ENCODE measurements at regions not wholly inside any gene's neighbourhood (a gene's known extent, or its start where the extent isn't known, plus 50 kb on each side); places are given as distances from the start of the nearest gene placed in this dataset.

DNA sequence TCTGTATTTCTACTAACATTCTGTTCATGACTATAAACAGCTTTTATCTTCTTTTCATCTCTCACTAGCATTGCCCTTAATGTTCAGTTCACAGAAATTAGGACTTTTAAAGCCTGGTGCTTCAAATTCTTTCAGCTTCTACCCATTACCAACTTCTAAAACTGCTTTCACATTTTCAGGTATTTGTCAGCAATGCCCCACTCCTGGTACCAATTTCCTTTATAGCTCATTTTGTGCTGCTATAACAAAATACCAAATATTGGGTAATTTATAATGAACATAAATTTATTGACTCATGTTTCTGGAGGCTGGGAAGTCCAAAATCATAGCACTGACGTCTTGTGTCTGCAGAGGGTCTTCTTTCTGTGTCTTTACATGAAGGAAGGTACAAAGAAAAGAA lies 753.1 kb upstream of the CCDC54 start:
- H3K9me2 ChIP-seq (replicated peaks; ENCODE audit: insufficient read depth), result no peaks in the 10 kb centered on the region
- H2AFZ ChIP-seq, result no peak overlapping the region
- H4K20me1 ChIP-seq (ENCODE audit: insufficient read depth, poor library complexity, severe bottlenecking), result no peaks in the 10 kb centered on the region
- no peak overlapping the region for H3K4me2 ChIP-seq
- no peak for DNase-seq (ENCODE audit: low spot score)
- H3K4me1 ChIP-seq (ENCODE audit: insufficient read depth), result no peaks in the 10 kb centered on the region
- 96% methylated on average over 1 of the region's 1 CpG for WGBS (ENCODE audit: low lambda C conversion rate, missing lambda C conversion rate)
- no peaks in the 10 kb centered on the region for H3K36me3 ChIP-seq (replicated peaks; ENCODE audit: insufficient read depth, low read depth)
- TF ChIP-seq, protein P1, sequence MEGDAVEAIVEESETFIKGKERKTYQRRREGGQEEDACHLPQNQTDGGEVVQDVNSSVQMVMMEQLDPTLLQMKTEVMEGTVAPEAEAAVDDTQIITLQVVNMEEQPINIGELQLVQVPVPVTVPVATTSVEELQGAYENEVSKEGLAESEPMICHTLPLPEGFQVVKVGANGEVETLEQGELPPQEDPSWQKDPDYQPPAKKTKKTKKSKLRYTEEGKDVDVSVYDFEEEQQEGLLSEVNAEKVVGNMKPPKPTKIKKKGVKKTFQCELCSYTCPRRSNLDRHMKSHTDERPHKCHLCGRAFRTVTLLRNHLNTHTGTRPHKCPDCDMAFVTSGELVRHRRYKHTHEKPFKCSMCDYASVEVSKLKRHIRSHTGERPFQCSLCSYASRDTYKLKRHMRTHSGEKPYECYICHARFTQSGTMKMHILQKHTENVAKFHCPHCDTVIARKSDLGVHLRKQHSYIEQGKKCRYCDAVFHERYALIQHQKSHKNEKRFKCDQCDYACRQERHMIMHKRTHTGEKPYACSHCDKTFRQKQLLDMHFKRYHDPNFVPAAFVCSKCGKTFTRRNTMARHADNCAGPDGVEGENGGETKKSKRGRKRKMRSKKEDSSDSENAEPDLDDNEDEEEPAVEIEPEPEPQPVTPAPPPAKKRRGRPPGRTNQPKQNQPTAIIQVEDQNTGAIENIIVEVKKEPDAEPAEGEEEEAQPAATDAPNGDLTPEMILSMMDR (IDR thresholded peaks at IDR 0.05; ENCODE audit: poor library complexity), result no peak
- no peak for TF ChIP-seq EZH2phosphoT487 (IDR thresholded peaks at IDR 0.05; ENCODE audit: low read depth, severe bottlenecking, unreplicated experiment)
- TF ChIP-seq EZH2 (IDR thresholded peaks at IDR 0.05; ENCODE audit: borderline replicate concordance), result no peak
- no peak overlapping the region for H3K27ac ChIP-seq
- no peaks in the 10 kb centered on the region for H3K9me3 ChIP-seq (ENCODE audit: low read depth)
- H3K27me3 ChIP-seq, result no peaks in the 10 kb centered on the region
- no peaks in the 10 kb centered on the region for H3K79me2 ChIP-seq
- H3K4me3 ChIP-seq, result no peak overlapping the region

DNA sequence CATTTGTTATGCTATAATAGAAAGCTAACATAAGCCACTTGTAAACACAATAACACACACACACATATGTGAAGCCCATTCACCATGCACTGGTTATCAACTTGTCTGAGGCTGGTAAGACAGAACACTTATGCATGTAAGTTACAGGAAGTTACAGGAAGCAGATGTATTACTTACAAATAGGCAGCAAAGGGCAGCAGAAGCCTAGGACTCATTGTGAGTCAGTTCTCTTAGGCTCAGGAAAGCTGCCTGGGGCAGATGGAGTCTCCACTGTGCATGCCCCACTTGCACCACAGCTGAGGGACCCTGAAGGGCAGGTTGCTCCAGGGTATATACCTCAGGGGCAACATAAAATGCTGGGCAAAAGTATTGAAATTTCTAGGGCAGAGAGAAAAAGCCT lies 748.8 kb upstream of the CCDC54 start:
- Histone ChIP-seq H3K4me2 (no peak overlapping the region), H3K4me3 (no peak overlapping the region)
- DNase-seq (ENCODE audit: low spot score), result peak; percentile 39

GRCh38 chr3:106629215-106629832 lies 747.9 kb upstream of the CCDC54 start:
- no peaks in the 10 kb centered on the region for H4K20me1 ChIP-seq (ENCODE audit: insufficient read depth, poor library complexity, severe bottlenecking)
- H3K4me2 ChIP-seq, result no peak overlapping the region
- DNase-seq (ENCODE audit: low spot score), result no peak
- WGBS (ENCODE audit: low lambda C conversion rate, missing lambda C conversion rate), result 22% methylated on average over 2 of the region's 2 CpGs
- peak overlapping the region; percentile 19 for H2AFZ ChIP-seq
- H3K4me3 ChIP-seq, result no peak overlapping the region
- no peaks in the 10 kb centered on the region for H3K79me2 ChIP-seq
- H3K9me2 ChIP-seq (replicated peaks; ENCODE audit: insufficient read depth), result no peaks in the 10 kb centered on the region
- H3K4me1 ChIP-seq (ENCODE audit: insufficient read depth), result no peaks in the 10 kb centered on the region
- no peak for TF ChIP-seq EZH2 (IDR thresholded peaks at IDR 0.05; ENCODE audit: borderline replicate concordance)
- TF ChIP-seq, protein P1 (IDR thresholded peaks at IDR 0.05; ENCODE audit: poor library complexity), result no peak
- no peak for TF ChIP-seq EZH2phosphoT487 (IDR thresholded peaks at IDR 0.05; ENCODE audit: low read depth, severe bottlenecking, unreplicated experiment)
- H3K9me3 ChIP-seq (ENCODE audit: low read depth), result no peaks in the 10 kb centered on the region
- H3K27ac ChIP-seq, result no peak overlapping the region
- H3K27me3 ChIP-seq, result no peaks in the 10 kb centered on the region
- H3K36me3 ChIP-seq (replicated peaks; ENCODE audit: insufficient read depth, low read depth), result no peaks in the 10 kb centered on the region

More for the DNA sequence above, 748.8 kb upstream of the CCDC54 start:
- Histone ChIP-seq H3K36me3 (replicated peaks; ENCODE audit: insufficient read depth, low read depth) (no peaks in the 10 kb centered on the region), H3K27ac (peak overlapping the region; percentile 3), H3K4me1 (ENCODE audit: insufficient read depth) (no peaks in the 10 kb centered on the region), H3K9me2 (replicated peaks; ENCODE audit: insufficient read depth) (no peaks in the 10 kb centered on the region), H4K20me1 (ENCODE audit: insufficient read depth, poor library complexity, severe bottlenecking) (no peaks in the 10 kb centered on the region), H3K79me2 (no peaks in the 10 kb centered on the region), H2AFZ (no peak overlapping the region), H3K27me3 (no peaks in the 10 kb centered on the region), H3K9me3 (ENCODE audit: low read depth) (no peaks in the 10 kb centered on the region)
- no peak for TF ChIP-seq EZH2 (IDR thresholded peaks at IDR 0.05; ENCODE audit: borderline replicate concordance)
- TF ChIP-seq, protein P1 (IDR thresholded peaks at IDR 0.05; ENCODE audit: poor library complexity), result peak; percentile 13
